NCI-H1436 (cell line): ENCODE measurements at regions not wholly inside any gene's neighbourhood (a gene's known extent, or its start where the extent isn't known, plus 50 kb on each side); places are given as distances from the start of the nearest gene placed in this dataset.
"Not testable (repeated sequence)": the region's sequence is repeated elsewhere in the genome, so short reads cannot be mapped to it uniquely, and the experiment has no call there.

ENCODE experiments used
- DNase-seq: peaks from one replicate; lab custom pipeline; 2025; lab: John Stamatoyannopoulos, UW

DNA sequence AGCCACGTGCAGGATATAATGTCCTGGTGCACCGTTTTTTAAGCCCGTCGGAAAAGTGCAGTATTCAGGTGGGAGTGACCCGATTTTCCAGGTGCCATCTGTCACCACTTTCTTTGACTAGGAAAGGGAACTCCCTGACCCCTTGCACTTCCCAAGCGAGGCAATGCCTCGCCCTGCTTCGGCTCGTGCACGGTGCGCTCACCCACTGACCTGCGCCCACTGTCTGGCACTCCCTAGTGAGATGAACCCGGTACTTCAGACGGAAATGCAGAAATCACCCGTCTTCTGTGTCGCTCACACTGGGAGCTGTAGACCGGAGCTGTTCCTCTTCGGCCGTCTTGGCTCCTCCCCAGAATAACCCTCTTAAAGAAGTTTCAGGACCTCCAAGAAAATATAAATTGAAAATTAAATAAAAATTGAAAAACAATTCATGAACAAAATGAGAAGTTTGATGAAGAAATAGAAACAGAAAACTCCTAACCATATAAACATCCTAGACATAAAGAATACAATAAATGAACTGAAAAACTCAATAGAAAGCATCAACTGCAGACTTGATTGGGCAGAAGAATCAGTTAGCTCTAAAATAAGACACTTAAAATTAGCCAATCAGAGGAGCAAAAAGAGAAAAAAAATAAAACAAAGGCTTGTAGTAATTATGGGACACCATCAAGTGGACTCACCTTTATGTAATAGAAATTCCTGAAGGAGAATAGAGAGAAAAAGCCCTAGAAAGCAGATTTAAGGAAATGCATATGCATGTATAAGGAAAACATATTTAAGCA is 249.3 kb upstream of the GOT2 start:
- DNase-seq = not testable (repeated sequence)

DNA sequence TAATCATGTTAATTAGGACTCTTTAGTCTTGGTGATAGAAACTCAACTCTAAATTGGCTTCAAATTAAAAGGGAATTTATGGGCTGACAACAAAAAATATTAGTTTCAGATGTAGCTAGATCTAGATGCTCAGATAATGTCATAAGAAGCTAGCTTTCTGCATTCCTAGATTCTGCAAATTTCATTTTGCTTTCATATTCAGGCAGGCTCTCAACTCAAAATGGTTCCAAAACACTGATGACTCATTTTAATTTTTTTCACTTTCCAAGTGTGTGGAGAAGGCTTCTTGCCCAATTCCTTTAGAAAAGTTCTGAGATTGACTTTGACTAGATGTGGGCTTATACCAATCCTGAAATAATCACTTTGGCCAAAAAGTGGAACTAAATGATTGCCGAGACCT is 236.7 kb upstream of the GOT2 start:
- no peak for DNase-seq

DNA sequence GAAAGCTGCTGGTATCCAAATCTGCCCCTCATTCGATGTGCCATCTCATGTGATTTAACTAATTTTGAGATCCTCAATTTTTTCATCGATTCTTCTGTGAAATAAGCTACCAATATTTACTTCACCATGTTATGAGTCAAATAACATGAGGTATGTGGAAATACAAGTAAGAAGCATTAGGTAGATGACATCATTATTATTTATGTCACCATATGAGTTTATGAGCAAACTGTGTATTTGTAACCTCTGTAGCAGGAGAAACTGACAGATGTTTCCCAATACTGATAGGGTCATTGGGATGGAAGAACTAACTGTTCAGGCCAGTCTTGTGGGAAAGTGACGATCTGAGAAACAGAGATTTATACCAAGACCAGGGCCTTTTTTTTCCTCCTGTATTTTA is 229.4 kb upstream of the GOT2 start:
- no peak for DNase-seq

GRCh38 chr16:58962811-58963210 is 228.7 kb upstream of the GOT2 start:
- no peak for DNase-seq

- DNase-seq = no peak
Observed at GRCh38 chr16:58960484-58960883, 226.4 kb upstream of the GOT2 start.

DNA sequence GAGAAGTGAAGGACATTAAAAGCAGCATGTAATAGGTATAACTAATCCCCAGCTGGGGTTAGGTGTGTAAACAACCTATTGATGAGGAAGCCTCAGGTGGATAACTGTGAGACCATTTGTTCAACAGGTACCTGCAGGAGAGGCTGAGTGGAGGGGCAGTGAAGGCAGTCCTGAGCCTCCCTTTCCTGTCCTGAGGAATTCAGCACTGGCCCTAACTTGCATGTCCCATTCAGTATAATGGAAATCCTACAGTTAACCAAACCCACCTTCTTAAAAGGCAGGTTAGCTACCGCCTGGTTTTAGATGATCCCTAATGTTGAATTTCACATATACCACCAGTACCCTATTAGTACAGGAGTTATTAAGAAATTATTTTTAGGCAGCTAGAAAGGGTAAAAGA is 225.9 kb upstream of the GOT2 start:
- no peak for DNase-seq

GRCh38 chr16:58958749-58959148 is 224.6 kb upstream of the GOT2 start:
- DNase-seq = no peak

GRCh38 chr16:58948244-58948643 is 214.1 kb upstream of the GOT2 start:
- DNase-seq = no peak

GRCh38 chr16:58940609-58941008 is 206.5 kb upstream of the GOT2 start:
- no peak for DNase-seq

- no peak for DNase-seq
Observed at GRCh38 chr16:58938811-58939210, 204.7 kb upstream of the GOT2 start.

DNA sequence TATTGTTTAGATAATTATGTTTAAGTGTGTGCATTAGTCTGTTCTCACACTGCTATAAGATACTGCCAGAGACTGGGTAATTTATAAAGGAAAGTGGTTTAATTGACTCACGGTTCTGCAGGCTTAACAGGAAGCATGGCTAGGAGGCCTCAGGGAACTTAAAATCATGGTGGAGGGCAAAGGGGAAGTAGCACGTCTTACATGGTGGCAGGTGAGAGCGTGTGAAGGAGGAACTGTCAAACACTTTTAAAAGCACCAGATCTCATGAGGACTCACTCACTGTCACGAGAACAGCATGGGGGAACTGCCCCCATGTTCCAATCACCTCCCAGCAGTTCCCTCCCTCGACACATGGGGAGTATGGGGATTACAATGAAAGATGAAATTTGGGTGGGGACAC is 203.5 kb upstream of the GOT2 start:
- DNase-seq = no peak

DNA sequence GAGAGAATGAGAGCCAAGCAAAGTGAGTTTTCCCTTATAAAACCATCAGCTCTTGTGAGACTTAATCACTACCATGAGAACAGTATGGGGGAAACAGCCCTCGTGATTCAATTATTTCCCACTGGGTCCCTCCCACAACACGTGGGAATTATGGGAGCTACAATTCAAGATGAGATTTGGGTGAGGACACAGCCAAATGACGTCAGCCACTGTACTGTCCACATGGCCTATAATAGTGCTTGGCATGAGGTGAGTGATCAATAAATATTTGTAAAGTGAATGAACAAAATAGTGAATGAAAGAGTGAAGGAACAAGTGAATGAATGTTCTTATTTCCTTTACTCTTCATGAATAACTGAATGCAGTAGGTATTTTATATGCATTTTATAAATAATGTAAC is 199.1 kb upstream of the GOT2 start:
- no peak for DNase-seq

DNA sequence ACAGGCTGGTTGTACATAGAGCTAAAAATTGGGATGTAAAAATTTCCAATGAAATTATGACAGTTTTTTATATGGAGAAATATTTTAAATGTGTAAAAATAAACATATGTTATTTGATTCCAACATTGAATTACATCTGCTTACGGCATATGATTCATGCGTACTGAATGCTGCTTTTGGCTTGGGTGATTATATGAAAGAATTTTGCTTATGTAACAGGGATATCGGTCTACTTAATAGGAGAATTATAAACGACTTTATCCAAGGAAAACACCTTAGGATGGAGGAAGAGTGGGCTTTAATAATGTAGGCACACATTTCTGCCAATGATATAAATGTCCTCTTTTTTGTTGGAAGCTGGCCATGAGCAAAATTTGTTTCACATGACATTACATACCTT is 197.3 kb upstream of the GOT2 start:
- no peak for DNase-seq

GRCh38 chr16:58923094-58923493 is 189.0 kb upstream of the GOT2 start:
- DNase-seq = no peak

DNA sequence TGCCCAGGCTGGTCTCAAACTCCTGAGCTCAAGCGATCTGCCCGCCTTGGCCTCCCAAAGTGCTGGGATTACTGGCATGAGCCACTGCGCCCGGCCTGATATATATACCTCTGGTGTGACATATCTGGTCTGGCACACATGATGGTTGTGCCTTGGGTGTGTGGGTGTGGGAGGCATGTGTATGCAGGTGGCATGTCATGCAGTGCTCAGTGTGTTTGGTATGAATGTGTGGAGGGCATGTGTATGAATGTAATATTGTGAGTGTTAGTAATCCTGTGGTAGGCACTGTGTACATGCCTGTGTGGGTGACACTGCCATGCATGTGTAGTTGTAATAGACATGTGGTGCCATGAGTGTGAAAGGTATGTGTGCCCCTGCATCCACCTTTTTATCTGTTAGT is 179.3 kb upstream of the GOT2 start:
- DNase-seq = no peak

GRCh38 chr16:58912571-58912970 is 178.5 kb upstream of the GOT2 start:
- DNase-seq = no peak

GRCh38 chr16:58906981-58907715 is 173.0 kb upstream of the GOT2 start:
- no peak for DNase-seq

DNA sequence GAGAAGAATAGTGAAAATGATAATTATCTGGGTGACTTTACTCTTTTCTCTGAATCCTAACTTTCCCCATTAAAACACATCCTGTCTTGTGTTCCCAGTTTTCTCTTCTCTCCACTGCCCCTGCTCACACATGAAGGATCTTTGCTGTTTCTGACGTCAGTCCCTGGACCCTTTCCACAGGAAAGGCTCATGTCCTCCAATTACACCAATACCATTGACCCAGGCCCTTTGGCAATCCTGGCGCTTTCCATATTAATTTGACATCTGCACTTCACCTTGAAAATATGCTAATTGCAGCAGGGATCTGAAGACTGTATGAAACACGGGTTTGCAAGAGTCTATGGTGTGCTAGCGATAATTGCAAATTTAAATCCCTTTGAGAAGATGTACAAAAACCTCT is 170.2 kb upstream of the GOT2 start:
- DNase-seq = no peak

GRCh38 chr16:58889516-58889915 is 155.4 kb upstream of the GOT2 start:
- no peak for DNase-seq

GRCh38 chr16:58885528-58886170 is 151.5 kb upstream of the GOT2 start:
- DNase-seq = no peak

GRCh38 chr16:58884141-58884540 is 150.0 kb upstream of the GOT2 start:
- DNase-seq = no peak

- DNase-seq = no peak
Observed at GRCh38 chr16:58883131-58883530, 149.0 kb upstream of the GOT2 start.

DNA sequence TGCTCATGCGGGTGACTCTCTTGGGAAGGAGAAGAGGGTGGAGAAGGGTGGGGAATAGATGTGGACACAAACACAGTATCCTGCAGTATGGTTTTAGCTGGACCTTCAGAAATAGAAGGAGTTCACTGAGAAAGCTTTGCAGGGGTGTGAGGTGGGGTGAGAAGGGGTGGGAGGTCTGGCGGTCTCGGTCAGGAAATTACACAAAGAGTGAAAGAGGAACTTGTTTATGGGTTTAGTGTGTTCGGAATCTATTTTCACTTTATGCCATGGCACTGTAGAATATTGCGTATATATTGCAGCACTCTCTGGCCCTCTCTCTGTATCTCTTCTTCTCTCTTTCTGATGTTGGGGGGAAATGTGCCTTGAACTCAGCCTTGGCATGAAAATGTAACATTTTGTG is 148.2 kb upstream of the GOT2 start:
- no peak for DNase-seq
